ENCODE measurements at regions not wholly inside any gene's neighbourhood (a gene's known extent, or its start where the extent isn't known, plus 50 kb on each side); places are given as distances from the start of the nearest gene placed in this dataset.
"Not testable (repeated sequence)": the region's sequence is repeated elsewhere in the genome, so short reads cannot be mapped to it uniquely, and the experiment has no call there.

- ATAC-seq = no peak
Measured at GRCh38 chr5:130436430-130436829, 532.2 kb downstream of the CHSY3 start.

GRCh38 chr5:130427222-130427955 lies 523.1 kb downstream of the CHSY3 start:
- no peak for ATAC-seq

- no peak for ATAC-seq
Measured at GRCh38 chr5:130425424-130425823, 521.2 kb downstream of the CHSY3 start.

- no peak for ATAC-seq
Measured at GRCh38 chr5:130424341-130424740, 520.1 kb downstream of the CHSY3 start.

- no peak for ATAC-seq
Measured at GRCh38 chr5:130402906-130403305, 498.6 kb downstream of the CHSY3 start.

GRCh38 chr5:130400091-130400490 lies 495.8 kb downstream of the CHSY3 start:
- no peak for ATAC-seq

GRCh38 chr5:130398825-130399224 lies 494.6 kb downstream of the CHSY3 start:
- ATAC-seq = no peak

- ATAC-seq = not testable (repeated sequence)
Measured at GRCh38 chr5:130397727-130398126, 493.5 kb downstream of the CHSY3 start.

GRCh38 chr5:130397132-130397531 lies 492.9 kb downstream of the CHSY3 start:
- no peak for ATAC-seq

GRCh38 chr5:130391727-130392264 lies 487.5 kb downstream of the CHSY3 start:
- not testable (repeated sequence) for ATAC-seq

- no peak for ATAC-seq
Measured at GRCh38 chr5:130386155-130386554, 481.9 kb downstream of the CHSY3 start.

GRCh38 chr5:130385656-130386055 lies 481.4 kb downstream of the CHSY3 start:
- no peak for ATAC-seq

- no peak for ATAC-seq
Measured at GRCh38 chr5:130365956-130366355, 461.7 kb downstream of the CHSY3 start.

- ATAC-seq = no peak
Measured at GRCh38 chr5:130350131-130350530, 445.9 kb downstream of the CHSY3 start.

- ATAC-seq = no peak
Measured at GRCh38 chr5:130337179-130337888, 433.1 kb downstream of the CHSY3 start.

- no peak for ATAC-seq
Measured at GRCh38 chr5:130335117-130335516, 430.9 kb downstream of the CHSY3 start.

GRCh38 chr5:130333089-130333488 lies 428.8 kb downstream of the CHSY3 start:
- no peak for ATAC-seq

- no peak for ATAC-seq
Measured at GRCh38 chr5:130331332-130331731, 427.1 kb downstream of the CHSY3 start.

- ATAC-seq = no peak
Measured at GRCh38 chr5:130324953-130325671, 420.8 kb downstream of the CHSY3 start.

GRCh38 chr5:130323804-130324454 lies 419.7 kb downstream of the CHSY3 start:
- ATAC-seq = no peak

- ATAC-seq = no peak
Measured at GRCh38 chr5:130321931-130322330, 417.7 kb downstream of the CHSY3 start.

GRCh38 chr5:130316971-130317680 lies 412.9 kb downstream of the CHSY3 start:
- no peak for ATAC-seq

Measured in activated CD4-positive, CD25-positive, alpha-beta regulatory T cell treated with anti-CD3 and anti-CD28 coated beads, Interleukin-2, amount 50 U/mL, for 24 hours (primary cell).